Transverse colon (tissue), 4 donors: ENCODE measurements at regions not wholly inside any gene's neighbourhood (a gene's known extent, or its start where the extent isn't known, plus 50 kb on each side); places are given as distances from the start of the nearest gene placed in this dataset.

ENCODE experiments used
- DNase-seq: peaks from one replicate; pipeline ENCODE4 v3.0.0-alpha.2; 2019
- H3K27ac ChIP-seq, 4 donors: fragments of 200-600 bp; sonication (generic); 2 replicates each; pipeline ENCODE4 v1.5.1; 2016 to 2018; ENCODE audit warnings: inconsistent platforms in 4 of 4
- H3K27me3 ChIP-seq: fragments of 200-600 bp; sonication (generic); 2 replicates; pipeline ENCODE4 v1.5.1; 2017; ENCODE audit warnings: inconsistent platforms
- H3K36me3 ChIP-seq, 4 donors: fragments of 200-600 bp; sonication (generic); 2 replicates each; pipeline ENCODE4 v1.5.1; 2017 to 2019; ENCODE audit warnings: inconsistent platforms in 4 of 4
- H3K4me1 ChIP-seq, 4 donors: fragments of 200-600 bp; sonication (generic); 2 replicates each; pipeline ENCODE4 v1.5.1; 2017 to 2020; ENCODE audit warnings: inconsistent platforms in 4 of 4
- H3K4me3 ChIP-seq, 4 donors: fragments of 200-600 bp; sonication (generic); 1 replicate in 1 of 4; 2 replicates in 3 of 4; pipeline versions ENCODE4 v1.5.1 to v1.6.1; 2017 to 2019; ENCODE audit warnings: inconsistent platforms in 4 of 4
- H3K9me3 ChIP-seq, 2 donors: fragments of 200-600 bp; sonication (generic); 2 replicates each; pipeline ENCODE4 v1.5.1; 2017 to 2019; ENCODE audit warnings: inconsistent platforms in 2 of 2
- CTCF ChIP-seq, 5 experiments: fragments of 200-600 bp in 3 of 5; fragments of 450-650 bp in 2 of 5; sonication (generic) in 3 of 5; IDR thresholded peaks; 1 replicate in 2 of 5; 2 replicates in 3 of 5; pipeline ENCODE4 v1.5.1; 2016 to 2017; ENCODE audit warnings: antibody characterized with exemption in 5 of 5, inconsistent platforms in 3 of 5, mild to moderate bottlenecking in 2 of 5, moderate library complexity in 1 of 5
- EP300 ChIP-seq: sonication (generic); formaldehyde crosslinking; IDR thresholded peaks from one replicate; pipeline ENCODE4 v1.6.1; 2017; ENCODE audit warnings: antibody characterized with exemption, low read depth
- POLR2A ChIP-seq: fragments of 450-650 bp; IDR thresholded peaks from one replicate; pipeline ENCODE4 v1.6.1; 2016; ENCODE audit warnings: antibody characterized with exemption, mild to moderate bottlenecking, moderate library complexity
- POLR2AphosphoS5 ChIP-seq, 3 donors: sonication (generic); formaldehyde crosslinking; IDR thresholded peaks; one replicate each; pipeline ENCODE4 v1.6.1; 2016; ENCODE audit warnings: antibody characterized with exemption in 3 of 3
- WGBS, 2 donors: methylation state at CpG; one replicate each; pipeline ENCODE4 v1.1.5; 2018; ENCODE audit warnings: low coverage in 1 of 2; 5-methylcytosine and 5-hydroxymethylcytosine counted together
- in situ Hi-C, 4 donors: fragments of 200-750 bp; cut with MboI; loops; one replicate each; pipeline versions ENCODE4 v1.15.0 to v1.15.1; 2017; ENCODE audit warnings: low sequenced_read_pairs in 3 of 4, low pct_ligation_motif_present in 1 of 4, low pct_unique_long_range_greater_than_20kb in 1 of 4
- intact Hi-C: fragments of 100-400 bp; cut with DNase I; formaldehyde crosslinking; loops from one replicate; pipeline ENCODE4 v1.15.1; 2023; ENCODE audit warnings: low total_unique reads

- H3K27ac ChIP-seq, result no peak overlapping the region
- H3K4me3 ChIP-seq, result no peak overlapping the region
- no peaks in the 10 kb centered on the region for H3K27me3 ChIP-seq
- intact Hi-C loops (no loop called here), in situ Hi-C loops (no loop called here)
- TF ChIP-seq POLR2AphosphoS5 (IDR thresholded peaks at IDR 0.05) (no peak), POLR2A (no peak), CTCF (IDR thresholded peaks at IDR 0.05) (no peak), EP300 (no peak)
- no peaks in the 10 kb centered on the region for H3K36me3 ChIP-seq
- peaks cover 0 to 15% of the 10 kb centered on the region in 2 donors for H3K9me3 ChIP-seq
- WGBS, 2 donors, result 70 to 82% methylated on average over 3 to 5 of the region's 5 CpGs
- no peak for DNase-seq
- H3K4me1 ChIP-seq, result no peaks in the 10 kb centered on the region
Observed at GRCh38 chr6:5941188-5941587, 65.5 kb downstream of the NRN1 start.

GRCh38 chr6:5938934-5939333 is 67.8 kb downstream of the NRN1 start:
- H3K9me3 ChIP-seq, result peaks cover 0 to 10% of the 10 kb centered on the region in 2 donors
- H3K27me3 ChIP-seq, result no peaks in the 10 kb centered on the region
- in situ Hi-C loops, result no loop called here
- H3K4me3 ChIP-seq, result no peak overlapping the region
- no peaks in the 10 kb centered on the region for H3K36me3 ChIP-seq
- DNase-seq, result no peak
- intact Hi-C loops, result no loop called here
- H3K4me1 ChIP-seq, result no peaks in the 10 kb centered on the region
- TF ChIP-seq POLR2AphosphoS5 (IDR thresholded peaks at IDR 0.05) (no peak), CTCF (IDR thresholded peaks at IDR 0.05) (no peak), EP300 (no peak), POLR2A (no peak)
- 91 to 97% methylated on average over 3 of the region's 3 CpGs for WGBS, 2 donors
- no peak overlapping the region for H3K27ac ChIP-seq

- peaks cover 0 to 2% of the 10 kb centered on the region in 2 donors for H3K9me3 ChIP-seq
- intact Hi-C loops (no loop called here), in situ Hi-C loops (no loop called here)
- no peaks in the 10 kb centered on the region for H3K27me3 ChIP-seq
- H3K4me3 ChIP-seq, result no peak overlapping the region
- 86 to 96% methylated on average over 4 to 19 of the region's 19 CpGs for WGBS, 2 donors
- no peak for TF ChIP-seq CTCF (IDR thresholded peaks at IDR 0.05)
- no peak for TF ChIP-seq POLR2A
- no peak for TF ChIP-seq POLR2AphosphoS5 (IDR thresholded peaks at IDR 0.05)
- TF ChIP-seq EP300, result no peak
- H3K36me3 ChIP-seq, result no peaks in the 10 kb centered on the region
- H3K4me1 ChIP-seq, result no peaks in the 10 kb centered on the region
- DNase-seq, result no peak
- no peak overlapping the region for H3K27ac ChIP-seq
Observed at GRCh38 chr6:5937936-5938706, 68.6 kb downstream of the NRN1 start.

GRCh38 chr6:5937169-5937909 is 69.4 kb downstream of the NRN1 start:
- Histone ChIP-seq H3K4me1 (no peaks in the 10 kb centered on the region), H3K27ac (no peak overlapping the region), H3K9me3 (no peaks in the 10 kb centered on the region), H3K4me3 (no peak overlapping the region), H3K36me3 (no peaks in the 10 kb centered on the region), H3K27me3 (peaks cover 3% of the 10 kb centered on the region)
- TF ChIP-seq POLR2AphosphoS5 (IDR thresholded peaks at IDR 0.05) (no peak), CTCF (IDR thresholded peaks at IDR 0.05) (no peak), EP300 (no peak), POLR2A (no peak)
- DNase-seq, result no peak
- 73 to 75% methylated on average over 10 to 14 of the region's 14 CpGs for WGBS, 2 donors
- intact Hi-C loops (no loop called here), in situ Hi-C loops (no loop called here)
